GM10266 (cell line): ENCODE measurements at regions not wholly inside any gene's neighbourhood (a gene's known extent, or its start where the extent isn't known, plus 50 kb on each side); places are given as distances from the start of the nearest gene placed in this dataset.

ENCODE experiments used
- DNase-seq: peaks from one replicate; pipeline ENCODE4 v3.0.0; 2012; ENCODE audit errors: extremely low spot score
- CTCF ChIP-seq: IDR thresholded peaks from 2 replicates; pipeline ENCODE4 v1.5.1; 2012; ENCODE audit warnings: mild to moderate bottlenecking, low read depth; ENCODE audit not compliant: control insufficient read depth, insufficient read depth; ENCODE audit errors: missing control alignments

GRCh38 chr3:106124818-106125217 is 256.0 kb upstream of the CBLB start:
- no peak for TF ChIP-seq CTCF
- no peak for DNase-seq

GRCh38 chr3:106125321-106125720 is 256.5 kb upstream of the CBLB start:
- DNase-seq = no peak
- TF ChIP-seq CTCF = no peak

GRCh38 chr3:106126067-106126845 is 257.4 kb upstream of the CBLB start:
- DNase-seq = no peak
- TF ChIP-seq CTCF = no peak

GRCh38 chr3:106126846-106127235 is 258.0 kb upstream of the CBLB start:
- TF ChIP-seq CTCF = no peak
- no peak for DNase-seq

- DNase-seq = no peak
- TF ChIP-seq CTCF = no peak
Measured at GRCh38 chr3:106129939-106130338, 261.1 kb upstream of the CBLB start.

- DNase-seq = no peak
- TF ChIP-seq CTCF = no peak
Measured at GRCh38 chr3:106130384-106131198, 261.8 kb upstream of the CBLB start.

GRCh38 chr3:106135451-106136160 is 266.8 kb upstream of the CBLB start:
- TF ChIP-seq CTCF = no peak
- DNase-seq = no peak
